HT1080 (cell line): ENCODE measurements at regions not wholly inside any gene's neighbourhood (a gene's known extent, or its start where the extent isn't known, plus 50 kb on each side); places are given as distances from the start of the nearest gene placed in this dataset.
A peak's percentile ranks its signal among the peaks of the same experiment; 100 is the strongest.

ENCODE experiments used
- DNase-seq: peaks from one replicate; pipeline ENCODE4 v3.0.0-alpha.2; 2015; ENCODE audit warnings: low read depth

GRCh38 chr5:68707575-68707974 is 386.2 kb upstream of the SLC30A5 start:
- DNase-seq, result no peak

- DNase-seq, result no peak
Observed at GRCh38 chr5:68708156-68708841, 385.5 kb upstream of the SLC30A5 start.

GRCh38 chr5:68708842-68709170 is 385.0 kb upstream of the SLC30A5 start:
- no peak for DNase-seq

- no peak for DNase-seq
Observed at GRCh38 chr5:68709239-68709638, 384.6 kb upstream of the SLC30A5 start.

- no peak for DNase-seq
Observed at GRCh38 chr5:68710514-68710913, 383.3 kb upstream of the SLC30A5 start.

GRCh38 chr5:68711293-68712200 is 382.3 kb upstream of the SLC30A5 start:
- DNase-seq, result no peak

GRCh38 chr5:68714810-68715209 is 379.0 kb upstream of the SLC30A5 start:
- DNase-seq, result no peak

- no peak for DNase-seq
Observed at GRCh38 chr5:68720884-68721610, 372.8 kb upstream of the SLC30A5 start.

- DNase-seq, result no peak
Observed at GRCh38 chr5:68722357-68722756, 371.5 kb upstream of the SLC30A5 start.

GRCh38 chr5:68725905-68726683 is 367.7 kb upstream of the SLC30A5 start:
- no peak for DNase-seq

GRCh38 chr5:68727931-68728330 is 365.9 kb upstream of the SLC30A5 start:
- DNase-seq, result no peak

GRCh38 chr5:68729678-68730077 is 364.1 kb upstream of the SLC30A5 start:
- no peak for DNase-seq

GRCh38 chr5:68730220-68730978 is 363.4 kb upstream of the SLC30A5 start:
- peak; percentile 56 for DNase-seq

GRCh38 chr5:68730979-68731654 is 362.7 kb upstream of the SLC30A5 start:
- DNase-seq, result no peak

GRCh38 chr5:68732251-68732650 is 361.6 kb upstream of the SLC30A5 start:
- DNase-seq, result no peak

- DNase-seq, result no peak
Observed at GRCh38 chr5:68734781-68735180, 359.0 kb upstream of the SLC30A5 start.

- no peak for DNase-seq
Observed at GRCh38 chr5:68738236-68738635, 355.6 kb upstream of the SLC30A5 start.

- no peak for DNase-seq
Observed at GRCh38 chr5:68738841-68739240, 355.0 kb upstream of the SLC30A5 start.

GRCh38 chr5:68739752-68740151 is 354.1 kb upstream of the SLC30A5 start:
- no peak for DNase-seq
